ENCODE measurements at regions not wholly inside any gene's neighbourhood (a gene's known extent, or its start where the extent isn't known, plus 50 kb on each side); places are given as distances from the start of the nearest gene placed in this dataset.
"Not testable (repeated sequence)": the region's sequence is repeated elsewhere in the genome, so short reads cannot be mapped to it uniquely, and the experiment has no call there.

DNA sequence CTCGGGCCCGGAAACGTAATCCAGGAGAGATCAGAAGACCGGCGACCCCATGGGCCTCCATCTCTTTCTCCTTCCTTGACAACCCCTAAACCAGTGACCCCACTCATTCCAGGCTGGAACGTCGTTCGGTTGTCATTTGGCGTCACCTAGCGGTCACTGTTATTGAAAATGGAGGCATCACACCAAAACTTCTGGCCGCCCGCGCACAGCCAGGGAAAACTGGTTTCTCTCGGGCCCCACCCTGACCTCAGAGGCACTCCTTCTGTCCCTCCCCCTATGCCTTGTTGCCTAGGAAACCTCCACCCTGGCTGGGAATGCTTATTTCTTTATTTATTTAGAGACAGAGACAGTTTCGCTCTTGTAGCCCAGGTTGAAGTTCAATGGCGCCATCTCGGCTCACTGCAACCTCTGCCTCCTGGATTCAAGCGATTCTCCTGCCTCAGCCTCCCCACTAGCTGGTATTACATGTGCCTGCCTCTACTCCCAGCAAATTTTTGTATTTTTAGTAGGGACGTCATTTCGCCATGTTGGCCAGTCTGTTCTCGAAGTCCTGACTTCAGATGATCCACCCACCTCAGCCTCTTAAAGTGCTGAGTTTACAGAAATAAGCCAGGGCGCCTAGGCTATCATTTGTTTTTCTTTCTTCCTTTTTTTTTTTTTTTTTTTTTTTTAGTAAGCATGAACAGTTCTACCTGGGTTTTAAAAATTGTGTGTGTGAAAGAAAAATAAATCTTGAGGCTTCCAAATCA, 2144.1 kb upstream of the TPTE start:
- H3K9me3 Mint-ChIP-seq; H3K27me3 Mint-ChIP-seq; H3K36me3 Mint-ChIP-seq (ENCODE audit: insufficient read depth); H3K4me1 Mint-ChIP-seq (ENCODE audit: low read depth in 2 of 2); H3K4me3 Mint-ChIP-seq; H3K27ac Mint-ChIP-seq; DNase-seq: not testable (repeated sequence)
- ATAC-seq (replicated peaks), result peak; percentile 51

DNA sequence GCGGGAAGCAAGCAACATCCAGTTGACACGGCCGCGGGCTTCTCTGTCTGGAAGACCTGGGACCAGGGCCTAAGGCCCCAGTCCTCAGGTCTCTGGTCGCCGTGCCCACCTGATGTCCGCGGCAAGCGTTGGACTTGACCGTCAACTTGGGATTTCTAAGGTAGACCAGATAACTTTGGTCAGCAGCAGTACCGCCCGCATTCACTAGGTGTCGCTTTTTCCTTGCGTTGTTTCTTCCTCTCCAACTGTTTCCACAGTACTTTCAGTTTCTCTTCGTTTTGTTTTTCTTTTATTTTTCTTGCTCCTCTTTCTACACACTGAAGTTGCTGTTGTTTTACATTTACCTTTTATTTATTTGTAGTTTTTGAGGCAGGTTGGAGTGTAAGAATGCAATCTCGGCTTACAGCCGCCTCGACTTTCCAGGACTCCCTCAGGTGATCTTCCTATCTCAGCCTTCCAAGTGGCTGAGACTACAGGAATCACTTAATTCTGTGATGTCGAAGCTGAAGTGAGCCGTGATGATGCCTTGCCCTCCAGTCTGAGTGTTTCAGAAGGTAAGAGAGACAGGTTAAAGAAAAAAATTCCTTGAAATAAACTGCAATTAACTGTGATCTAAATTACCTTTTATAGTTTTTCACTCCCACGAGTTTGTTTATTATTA, 2140.8 kb upstream of the TPTE start:
- ATAC-seq (replicated peaks), result peak; percentile 78
- not testable (repeated sequence) for DNase-seq; H3K4me3 Mint-ChIP-seq; H3K27ac Mint-ChIP-seq; H3K4me1 Mint-ChIP-seq (ENCODE audit: low read depth in 2 of 2); H3K27me3 Mint-ChIP-seq; H3K36me3 Mint-ChIP-seq (ENCODE audit: insufficient read depth); H3K9me3 Mint-ChIP-seq

DNA sequence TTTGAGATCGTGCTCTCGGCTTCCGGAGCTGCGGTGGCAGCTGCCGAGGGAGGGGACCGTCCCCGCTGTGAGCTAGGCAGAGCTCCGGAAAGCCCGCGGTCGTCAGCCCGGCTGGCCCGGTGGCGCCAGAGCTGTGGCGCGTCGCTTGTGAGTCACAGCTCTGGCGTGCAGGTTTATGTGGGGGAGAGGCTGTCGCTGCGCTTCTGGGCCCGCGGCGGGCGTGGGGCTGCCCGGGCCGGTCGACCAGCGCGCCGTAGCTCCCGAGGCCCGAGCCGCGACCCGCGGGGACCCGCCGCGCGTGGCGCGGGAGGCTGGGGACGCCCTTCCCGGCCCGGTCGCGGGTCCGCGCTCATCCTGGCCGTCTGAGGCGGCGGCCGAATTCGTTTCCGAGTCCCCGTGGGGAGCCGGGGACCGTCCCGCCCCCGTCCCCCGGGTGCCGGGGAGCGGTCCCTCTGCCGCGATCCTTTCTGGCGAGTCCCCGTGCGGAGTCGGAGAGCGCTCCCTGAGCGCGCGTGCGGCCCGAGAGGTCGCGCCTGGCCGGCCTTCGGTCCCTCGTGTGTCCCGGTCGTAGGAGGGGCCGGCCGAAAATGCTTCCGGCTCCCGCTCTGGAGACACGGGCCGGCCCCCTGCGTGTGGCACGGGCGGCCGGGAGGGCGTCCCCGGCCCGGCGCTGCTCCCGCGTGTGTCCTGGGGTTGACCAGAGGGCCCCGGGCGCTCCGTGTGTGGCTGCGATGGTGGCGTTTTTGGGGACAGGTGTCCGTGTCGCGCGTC, 2133.0 kb upstream of the TPTE start:
- not testable (repeated sequence) for H3K27me3 Mint-ChIP-seq; H3K4me3 Mint-ChIP-seq; H3K4me1 Mint-ChIP-seq (ENCODE audit: low read depth in 2 of 2); H3K9me3 Mint-ChIP-seq; H3K27ac Mint-ChIP-seq; H3K36me3 Mint-ChIP-seq (ENCODE audit: insufficient read depth); DNase-seq
- ATAC-seq (replicated peaks), result peak; percentile 82

GRCh38 chr21:8388940-8389238, 2132.5 kb upstream of the TPTE start:
- not testable (repeated sequence) for H3K4me1 Mint-ChIP-seq (ENCODE audit: low read depth in 2 of 2); H3K36me3 Mint-ChIP-seq (ENCODE audit: insufficient read depth); H3K4me3 Mint-ChIP-seq; H3K9me3 Mint-ChIP-seq; ATAC-seq (replicated peaks); H3K27ac Mint-ChIP-seq; H3K27me3 Mint-ChIP-seq; DNase-seq

DNA sequence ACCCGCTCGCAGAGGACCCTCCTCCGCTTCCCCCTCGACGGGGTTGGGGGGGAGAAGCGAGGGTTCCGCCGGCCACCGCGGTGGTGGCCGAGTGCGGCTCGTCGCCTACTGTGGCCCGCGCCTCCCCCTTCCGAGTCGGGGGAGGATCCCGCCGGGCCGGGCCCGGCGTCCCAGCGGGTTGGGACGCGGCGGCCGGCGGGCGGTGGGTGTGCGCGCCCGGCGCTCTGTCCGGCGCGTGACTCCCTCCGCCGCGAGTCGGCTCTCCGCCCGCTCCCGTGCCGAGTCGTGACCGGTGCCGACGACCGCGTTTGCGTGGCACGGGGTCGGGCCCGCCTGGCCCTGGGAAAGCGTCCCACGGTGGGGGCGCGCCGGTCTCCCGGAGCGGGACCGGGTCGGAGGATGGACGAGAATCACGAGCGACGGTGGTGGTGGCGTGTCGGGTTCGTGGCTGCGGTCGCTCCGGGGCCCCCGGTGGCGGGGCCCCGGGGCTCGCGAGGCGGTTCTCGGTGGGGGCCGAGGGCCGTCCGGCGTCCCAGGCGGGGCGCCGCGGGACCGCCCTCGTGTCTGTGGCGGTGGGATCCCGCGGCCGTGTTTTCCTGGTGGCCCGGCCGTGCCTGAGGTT, 2130.7 kb upstream of the TPTE start:
- H3K4me3 Mint-ChIP-seq; H3K9me3 Mint-ChIP-seq; H3K4me1 Mint-ChIP-seq (ENCODE audit: low read depth in 2 of 2); H3K27ac Mint-ChIP-seq; H3K36me3 Mint-ChIP-seq (ENCODE audit: insufficient read depth); ATAC-seq (replicated peaks); DNase-seq; H3K27me3 Mint-ChIP-seq: not testable (repeated sequence)

DNA sequence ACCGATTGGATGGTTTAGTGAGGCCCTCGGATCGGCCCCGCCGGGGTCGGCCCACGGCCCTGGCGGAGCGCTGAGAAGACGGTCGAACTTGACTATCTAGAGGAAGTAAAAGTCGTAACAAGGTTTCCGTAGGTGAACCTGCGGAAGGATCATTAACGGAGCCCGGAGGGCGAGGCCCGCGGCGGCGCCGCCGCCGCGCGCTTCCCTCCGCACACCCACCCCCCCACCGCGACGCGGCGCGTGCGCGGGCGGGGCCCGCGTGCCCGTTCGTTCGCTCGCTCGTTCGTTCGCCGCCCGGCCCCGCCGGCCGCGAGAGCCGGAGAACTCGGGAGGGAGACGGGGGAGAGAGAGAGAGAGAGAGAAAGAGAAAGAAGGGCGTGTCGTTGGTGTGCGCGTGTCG, 2127.0 kb upstream of the TPTE start:
- not testable (repeated sequence) for H3K9me3 Mint-ChIP-seq; H3K27ac Mint-ChIP-seq; H3K27me3 Mint-ChIP-seq; H3K36me3 Mint-ChIP-seq (ENCODE audit: insufficient read depth); H3K4me1 Mint-ChIP-seq (ENCODE audit: low read depth in 2 of 2); DNase-seq; H3K4me3 Mint-ChIP-seq; ATAC-seq (replicated peaks)

DNA sequence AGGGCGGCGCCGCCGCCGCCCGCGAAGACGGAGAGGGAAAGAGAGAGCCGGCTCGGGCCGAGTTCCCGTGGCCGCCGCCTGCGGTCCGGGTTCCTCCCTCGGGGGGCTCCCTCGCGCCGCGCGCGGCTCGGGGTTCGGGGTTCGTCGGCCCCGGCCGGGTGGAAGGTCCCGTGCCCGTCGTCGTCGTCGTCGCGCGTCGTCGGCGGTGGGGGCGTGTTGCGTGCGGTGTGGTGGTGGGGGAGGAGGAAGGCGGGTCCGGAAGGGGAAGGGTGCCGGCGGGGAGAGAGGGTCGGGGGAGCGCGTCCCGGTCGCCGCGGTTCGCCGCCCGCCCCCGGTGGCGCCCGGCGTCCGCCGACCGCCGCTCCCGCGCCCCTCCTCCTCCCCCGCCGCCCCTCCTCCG, 2125.4 kb upstream of the TPTE start:
- not testable (repeated sequence) for H3K27me3 Mint-ChIP-seq; H3K9me3 Mint-ChIP-seq; H3K27ac Mint-ChIP-seq; ATAC-seq (replicated peaks); H3K36me3 Mint-ChIP-seq (ENCODE audit: insufficient read depth); H3K4me3 Mint-ChIP-seq; DNase-seq; H3K4me1 Mint-ChIP-seq (ENCODE audit: low read depth in 2 of 2)

DNA sequence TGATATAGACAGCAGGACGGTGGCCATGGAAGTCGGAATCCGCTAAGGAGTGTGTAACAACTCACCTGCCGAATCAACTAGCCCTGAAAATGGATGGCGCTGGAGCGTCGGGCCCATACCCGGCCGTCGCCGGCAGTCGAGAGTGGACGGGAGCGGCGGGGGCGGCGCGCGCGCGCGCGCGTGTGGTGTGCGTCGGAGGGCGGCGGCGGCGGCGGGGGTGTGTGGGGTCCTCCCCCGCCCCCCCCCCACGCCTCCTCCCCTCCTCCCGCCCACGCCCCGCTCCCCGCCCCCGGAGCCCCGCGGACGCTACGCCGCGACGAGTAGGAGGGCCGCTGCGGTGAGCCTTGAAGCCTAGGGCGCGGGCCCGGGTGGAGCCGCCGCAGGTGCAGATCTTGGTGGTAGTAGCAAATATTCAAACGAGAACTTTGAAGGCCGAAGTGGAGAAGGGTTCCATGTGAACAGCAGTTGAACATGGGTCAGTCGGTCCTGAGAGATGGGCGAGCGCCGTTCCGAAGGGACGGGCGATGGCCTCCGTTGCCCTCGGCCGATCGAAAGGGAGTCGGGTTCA, 2122.4 kb upstream of the TPTE start:
- H3K27ac Mint-ChIP-seq; H3K4me1 Mint-ChIP-seq (ENCODE audit: low read depth in 2 of 2); H3K9me3 Mint-ChIP-seq; H3K27me3 Mint-ChIP-seq; ATAC-seq (replicated peaks); H3K36me3 Mint-ChIP-seq (ENCODE audit: insufficient read depth); DNase-seq; H3K4me3 Mint-ChIP-seq: not testable (repeated sequence)

GRCh38 chr21:8399866-8400265, 2121.5 kb upstream of the TPTE start:
- H3K4me3 Mint-ChIP-seq; DNase-seq; H3K4me1 Mint-ChIP-seq (ENCODE audit: low read depth in 2 of 2); ATAC-seq (replicated peaks); H3K27me3 Mint-ChIP-seq; H3K36me3 Mint-ChIP-seq (ENCODE audit: insufficient read depth); H3K27ac Mint-ChIP-seq; H3K9me3 Mint-ChIP-seq: not testable (repeated sequence)

DNA sequence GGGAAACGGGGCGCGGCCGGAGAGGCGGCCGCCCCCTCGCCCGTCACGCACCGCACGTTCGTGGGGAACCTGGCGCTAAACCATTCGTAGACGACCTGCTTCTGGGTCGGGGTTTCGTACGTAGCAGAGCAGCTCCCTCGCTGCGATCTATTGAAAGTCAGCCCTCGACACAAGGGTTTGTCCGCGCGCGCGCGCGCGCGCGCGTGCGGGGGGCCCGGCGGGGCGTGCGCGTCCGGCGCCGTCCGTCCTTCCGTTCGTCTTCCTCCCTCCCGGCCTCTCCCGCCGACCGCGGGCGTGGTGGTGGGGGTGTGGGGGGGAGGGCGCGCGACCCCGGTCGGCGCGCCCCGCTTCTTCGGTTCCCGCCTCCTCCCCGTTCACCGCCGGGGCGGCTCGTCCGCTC, 2119.6 kb upstream of the TPTE start:
- H3K27me3 Mint-ChIP-seq; DNase-seq; H3K4me1 Mint-ChIP-seq (ENCODE audit: low read depth in 2 of 2); H3K27ac Mint-ChIP-seq; ATAC-seq (replicated peaks); H3K9me3 Mint-ChIP-seq; H3K36me3 Mint-ChIP-seq (ENCODE audit: insufficient read depth); H3K4me3 Mint-ChIP-seq: not testable (repeated sequence)

GRCh38 chr21:8406331-8406730, 2115.1 kb upstream of the TPTE start:
- H3K36me3 Mint-ChIP-seq (ENCODE audit: insufficient read depth); H3K27ac Mint-ChIP-seq; H3K27me3 Mint-ChIP-seq; H3K4me3 Mint-ChIP-seq; DNase-seq; H3K4me1 Mint-ChIP-seq (ENCODE audit: low read depth in 2 of 2); ATAC-seq (replicated peaks); H3K9me3 Mint-ChIP-seq: not testable (repeated sequence)

GRCh38 chr21:8411139-8411671, 2110.2 kb upstream of the TPTE start:
- H3K4me3 Mint-ChIP-seq, result peak overlapping the region in 1 of 2 donors; percentile 36

DNA sequence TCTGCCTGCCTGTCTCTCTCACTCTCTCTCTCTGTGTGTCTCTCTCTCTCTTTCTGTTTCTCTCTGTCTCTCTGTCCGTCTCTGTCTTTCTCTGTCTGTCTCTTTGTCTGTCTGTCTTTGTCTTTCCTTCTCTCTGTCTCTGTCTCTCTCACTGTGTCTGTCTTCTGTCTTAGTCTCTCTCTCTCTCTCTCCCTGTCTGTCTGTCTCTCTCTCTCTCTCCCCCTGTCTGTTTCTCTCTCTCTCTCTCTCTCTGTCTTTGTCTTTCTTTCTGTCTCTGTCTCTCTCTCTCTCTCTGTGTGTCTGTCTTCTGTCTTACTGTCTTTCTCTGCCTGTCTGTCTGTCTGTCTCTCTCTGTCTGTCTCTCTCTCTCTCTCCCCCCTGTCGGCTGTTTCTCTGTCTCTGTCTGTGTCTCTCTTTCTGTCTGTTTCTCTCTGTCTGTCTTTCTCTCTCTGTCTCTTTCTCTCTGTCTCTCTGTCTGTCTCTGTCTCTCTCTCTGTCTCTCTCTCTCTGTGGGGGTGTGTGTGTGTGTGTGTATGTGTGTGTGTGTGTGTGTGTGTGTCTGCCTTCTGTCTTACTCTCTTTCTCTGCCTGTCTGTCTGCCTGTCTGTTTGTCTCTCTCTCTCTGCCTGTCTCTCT, 2101.3 kb upstream of the TPTE start:
- H3K9me3 Mint-ChIP-seq; H3K36me3 Mint-ChIP-seq (ENCODE audit: insufficient read depth); H3K4me1 Mint-ChIP-seq (ENCODE audit: low read depth in 2 of 2); H3K4me3 Mint-ChIP-seq: not testable (repeated sequence)
- DNase-seq (peak; percentile 29 to 51 (median 35)), ATAC-seq (replicated peaks) (peak; percentile 54)
- Mint-ChIP-seq H3K27me3 (peaks cover 9 to 13% of the 10 kb centered on the region in 2 donors), H3K27ac (peak overlapping the region in 1 of 2 donors; percentile 0)

More at GRCh38 chr21:8411139-8411671, 2110.2 kb upstream of the TPTE start:
- not testable (repeated sequence) for H3K4me1 Mint-ChIP-seq (ENCODE audit: low read depth in 2 of 2); H3K9me3 Mint-ChIP-seq; DNase-seq; H3K27me3 Mint-ChIP-seq; ATAC-seq (replicated peaks)
- peak overlapping the region; percentile 84 to 89 for H3K27ac Mint-ChIP-seq
- H3K36me3 Mint-ChIP-seq (ENCODE audit: insufficient read depth), result peaks cover 11% of the 10 kb centered on the region
